DOHH2 (cell line): ENCODE measurements at regions not wholly inside any gene's neighbourhood (a gene's known extent, or its start where the extent isn't known, plus 50 kb on each side); places are given as distances from the start of the nearest gene placed in this dataset.

Experiments used
- H3F3A ChIP-seq: fragments of 200-600 bp; sonication (generic), shearing (Covaris generic); 2 replicates; pipeline ENCODE4 v1.6.0; 2016; ENCODE audit warnings: antibody characterized with exemption, mild to moderate bottlenecking; ENCODE audit not compliant: control insufficient read depth, insufficient read depth
- H3K27ac ChIP-seq: fragments of 200-600 bp; sonication (generic); 2 replicates; pipeline ENCODE4 v1.5.1; 2014; ENCODE audit warnings: low read depth, mild to moderate bottlenecking, low read length, moderate library complexity
- H3K27me3 ChIP-seq: fragments of 200-600 bp; sonication (generic); 2 replicates; pipeline ENCODE4 v1.6.1; 2014; ENCODE audit warnings: mild to moderate bottlenecking, low read length, mixed read lengths; ENCODE audit not compliant: control insufficient read depth
- H3K36me3 ChIP-seq: fragments of 200-600 bp; sonication (generic); 2 replicates; pipeline ENCODE4 v1.6.1; 2014; ENCODE audit warnings: mild to moderate bottlenecking, low read length, moderate library complexity, mixed read lengths; ENCODE audit not compliant: control insufficient read depth
- H3K4me1 ChIP-seq: fragments of 200-600 bp; sonication (generic); 2 replicates; pipeline ENCODE4 v1.6.1; 2014; ENCODE audit warnings: mild to moderate bottlenecking, low read length, mixed read lengths; ENCODE audit not compliant: control insufficient read depth
- H3K4me2 ChIP-seq: fragments of 200-600 bp; sonication (generic); 2 replicates; pipeline ENCODE4 v1.6.0; 2014; ENCODE audit warnings: mild to moderate bottlenecking, low read length, moderate library complexity
- H3K4me3 ChIP-seq: fragments of 200-600 bp; sonication (generic); 2 replicates; pipeline ENCODE4 v1.5.1; 2014; ENCODE audit warnings: mild to moderate bottlenecking, low read length, mixed read lengths
- H3K79me2 ChIP-seq: fragments of 200-600 bp; sonication (generic); 2 replicates; pipeline ENCODE4 v1.6.1; 2014; ENCODE audit warnings: mild to moderate bottlenecking, low read length, mixed read lengths; ENCODE audit not compliant: control insufficient read depth
- H3K9me2 ChIP-seq: fragments of 200-600 bp; sonication (generic); replicated peaks from 2 replicates; pipeline ENCODE4 v1.6.1; 2014; ENCODE audit warnings: mild to moderate bottlenecking, low read length, mixed read lengths; ENCODE audit not compliant: control insufficient read depth
- H3K9me3 ChIP-seq: fragments of 200-600 bp; sonication (generic); 2 replicates; pipeline ENCODE4 v1.6.1; 2014; ENCODE audit warnings: antibody characterized with exemption, low read length, mixed read lengths; ENCODE audit not compliant: control insufficient read depth, insufficient read depth
- H4K20me1 ChIP-seq: fragments of 200-600 bp; sonication (generic); 2 replicates; pipeline ENCODE4 v1.6.0; 2014; ENCODE audit warnings: low read depth, mild to moderate bottlenecking, antibody characterized with exemption, low read length, moderate library complexity; ENCODE audit not compliant: control insufficient read depth, insufficient read depth
- EZH2phosphoT487 ChIP-seq: fragments of 200-600 bp; sonication (generic); IDR thresholded peaks from 2 replicates; pipeline ENCODE4 v1.6.1; 2017; ENCODE audit warnings: borderline replicate concordance, mild to moderate bottlenecking, antibody characterized with exemption, low read length, moderate library complexity, mixed read lengths
- TF ChIP-seq, protein P1 (sequence below): fragments of 200-600 bp; sonication (generic); IDR thresholded peaks from one replicate; pipeline ENCODE4 v1.5.1; 2014; ENCODE audit warnings: antibody characterized with exemption, mild to moderate bottlenecking, low read depth, low read length; ENCODE audit not compliant: poor library complexity, severe bottlenecking

DNA sequence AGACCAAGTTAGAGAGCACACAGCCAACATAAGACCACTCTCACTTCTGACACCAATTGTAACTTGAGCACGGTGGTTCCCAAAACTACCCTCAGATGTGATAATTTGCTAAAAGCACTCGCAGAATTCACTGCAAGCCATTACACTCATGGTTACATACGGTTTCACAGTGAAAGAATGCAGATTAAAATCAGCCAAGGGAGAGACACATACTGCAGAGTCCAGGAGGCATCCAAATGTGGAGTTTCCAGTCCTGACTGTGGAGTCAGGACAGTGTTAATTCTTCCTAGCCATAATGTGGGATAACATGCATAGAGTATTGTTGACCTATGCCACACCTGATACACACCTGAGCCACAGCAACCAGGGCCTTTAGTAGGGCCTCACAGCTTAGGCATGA, 956.4 kb downstream of the NTRK3 start:
- Histone ChIP-seq H3K9me2 (no peaks in the 10 kb centered on the region), H3F3A (no peaks in the 10 kb centered on the region), H3K36me3 (no peaks in the 10 kb centered on the region), H3K79me2 (no peaks in the 10 kb centered on the region), H3K4me1 (no peaks in the 10 kb centered on the region), H3K4me3 (no peak overlapping the region), H4K20me1 (no peaks in the 10 kb centered on the region), H3K4me2 (no peak overlapping the region), H3K27me3 (no peaks in the 10 kb centered on the region), H3K9me3 (no peaks in the 10 kb centered on the region), H3K27ac (no peak overlapping the region)
- no peak for TF ChIP-seq EZH2phosphoT487
- TF ChIP-seq, protein P1, sequence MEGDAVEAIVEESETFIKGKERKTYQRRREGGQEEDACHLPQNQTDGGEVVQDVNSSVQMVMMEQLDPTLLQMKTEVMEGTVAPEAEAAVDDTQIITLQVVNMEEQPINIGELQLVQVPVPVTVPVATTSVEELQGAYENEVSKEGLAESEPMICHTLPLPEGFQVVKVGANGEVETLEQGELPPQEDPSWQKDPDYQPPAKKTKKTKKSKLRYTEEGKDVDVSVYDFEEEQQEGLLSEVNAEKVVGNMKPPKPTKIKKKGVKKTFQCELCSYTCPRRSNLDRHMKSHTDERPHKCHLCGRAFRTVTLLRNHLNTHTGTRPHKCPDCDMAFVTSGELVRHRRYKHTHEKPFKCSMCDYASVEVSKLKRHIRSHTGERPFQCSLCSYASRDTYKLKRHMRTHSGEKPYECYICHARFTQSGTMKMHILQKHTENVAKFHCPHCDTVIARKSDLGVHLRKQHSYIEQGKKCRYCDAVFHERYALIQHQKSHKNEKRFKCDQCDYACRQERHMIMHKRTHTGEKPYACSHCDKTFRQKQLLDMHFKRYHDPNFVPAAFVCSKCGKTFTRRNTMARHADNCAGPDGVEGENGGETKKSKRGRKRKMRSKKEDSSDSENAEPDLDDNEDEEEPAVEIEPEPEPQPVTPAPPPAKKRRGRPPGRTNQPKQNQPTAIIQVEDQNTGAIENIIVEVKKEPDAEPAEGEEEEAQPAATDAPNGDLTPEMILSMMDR, result no peak

DNA sequence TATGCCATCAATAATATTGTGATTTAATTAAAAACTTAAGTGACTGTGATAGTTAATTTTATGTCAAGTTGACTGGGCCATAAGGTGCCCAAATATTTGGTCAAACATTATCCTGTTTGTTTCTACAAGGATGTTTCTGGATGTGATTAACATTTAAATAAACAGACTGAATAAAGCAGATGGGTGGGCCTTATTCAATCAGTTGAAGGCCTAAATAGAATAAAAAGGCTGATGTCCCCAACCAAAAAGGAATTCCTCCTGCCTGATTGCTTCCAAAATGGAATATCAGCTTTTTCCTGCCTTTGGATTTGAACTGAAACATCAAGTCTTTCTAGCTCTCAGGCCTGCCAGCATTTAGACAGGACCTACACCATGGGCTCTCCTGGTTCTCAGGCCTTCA, 961.7 kb downstream of the NTRK3 start:
- no peaks in the 10 kb centered on the region for H3K4me1 ChIP-seq
- H3K4me3 ChIP-seq, result no peak overlapping the region
- no peaks in the 10 kb centered on the region; the same call in 1 of the 2 replicates for H3K9me2 ChIP-seq
- H3K27me3 ChIP-seq, result no peaks in the 10 kb centered on the region
- TF ChIP-seq EZH2phosphoT487, result no peak
- TF ChIP-seq, protein P1, result no peak
- no peaks in the 10 kb centered on the region for H3F3A ChIP-seq
- H3K36me3 ChIP-seq, result no peaks in the 10 kb centered on the region
- H3K79me2 ChIP-seq, result no peaks in the 10 kb centered on the region
- H4K20me1 ChIP-seq, result no peaks in the 10 kb centered on the region
- H3K27ac ChIP-seq, result no peak overlapping the region
- no peak overlapping the region for H3K4me2 ChIP-seq
- H3K9me3 ChIP-seq, result no peaks in the 10 kb centered on the region

DNA sequence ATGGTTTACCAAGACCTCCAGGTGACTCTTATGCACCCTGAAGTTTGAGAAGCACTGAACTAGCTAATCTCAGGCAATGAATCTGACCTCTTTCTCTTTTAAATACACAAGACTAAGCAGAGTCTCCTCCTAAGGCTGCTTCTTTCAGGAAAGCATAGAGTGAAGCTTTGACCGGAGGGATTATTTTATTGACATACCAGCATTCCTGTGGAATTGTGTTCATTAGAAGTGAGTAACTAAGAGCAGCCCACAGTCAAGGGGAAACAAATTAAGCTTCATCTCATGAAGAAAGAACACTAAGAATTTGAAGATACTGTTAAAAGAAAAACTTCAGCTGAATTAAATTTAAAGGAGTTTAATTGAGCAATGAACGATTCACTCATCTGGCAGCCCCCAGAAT, 963.5 kb downstream of the NTRK3 start:
- no peaks in the 10 kb centered on the region for H3K36me3 ChIP-seq
- H3K9me3 ChIP-seq, result no peaks in the 10 kb centered on the region
- H3F3A ChIP-seq, result no peaks in the 10 kb centered on the region

More for the DNA sequence above, 963.5 kb downstream of the NTRK3 start:
- Histone ChIP-seq H3K4me2 (no peak overlapping the region), H3K4me3 (no peak overlapping the region), H4K20me1 (no peaks in the 10 kb centered on the region), H3K9me2 (no peaks in the 10 kb centered on the region; the same call in 1 of the 2 replicates), H3K79me2 (no peaks in the 10 kb centered on the region), H3K27me3 (no peaks in the 10 kb centered on the region), H3K27ac (no peak overlapping the region), H3K4me1 (no peaks in the 10 kb centered on the region)
- TF ChIP-seq EZH2phosphoT487, result no peak
- TF ChIP-seq, protein P1, result no peak
